ENCODE measurements at regions not wholly inside any gene's neighbourhood (a gene's known extent, or its start where the extent isn't known, plus 50 kb on each side); places are given as distances from the start of the nearest gene placed in this dataset.

GRCh38 chr21:31406510-31406909, 62.4 kb upstream of the TIAM1 start:
- no peak for DNase-seq

DNA sequence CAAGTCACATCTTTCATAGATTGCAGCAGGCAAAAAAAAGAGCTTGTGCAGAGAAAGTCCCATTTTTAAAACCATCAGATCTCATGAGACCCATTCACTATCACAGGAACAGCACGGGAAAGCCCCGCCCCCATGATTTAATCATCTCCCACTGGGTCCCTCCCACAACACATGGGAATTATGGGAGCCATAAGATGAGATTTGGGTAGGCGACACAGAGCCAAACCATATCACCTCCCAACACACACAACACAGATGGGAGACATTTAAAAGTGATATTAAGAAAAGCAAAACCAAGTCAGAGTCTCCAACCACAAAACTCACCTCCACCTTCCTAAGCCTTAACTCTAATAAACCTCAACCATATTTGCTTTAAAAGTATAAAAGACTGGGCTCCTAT, 61.5 kb upstream of the TIAM1 start:
- DNase-seq, result no peak

GRCh38 chr21:31403596-31404333, 59.7 kb upstream of the TIAM1 start:
- no peak for DNase-seq

- DNase-seq, result no peak
Observed at GRCh38 chr21:31399591-31399990, 55.5 kb upstream of the TIAM1 start.

DNA sequence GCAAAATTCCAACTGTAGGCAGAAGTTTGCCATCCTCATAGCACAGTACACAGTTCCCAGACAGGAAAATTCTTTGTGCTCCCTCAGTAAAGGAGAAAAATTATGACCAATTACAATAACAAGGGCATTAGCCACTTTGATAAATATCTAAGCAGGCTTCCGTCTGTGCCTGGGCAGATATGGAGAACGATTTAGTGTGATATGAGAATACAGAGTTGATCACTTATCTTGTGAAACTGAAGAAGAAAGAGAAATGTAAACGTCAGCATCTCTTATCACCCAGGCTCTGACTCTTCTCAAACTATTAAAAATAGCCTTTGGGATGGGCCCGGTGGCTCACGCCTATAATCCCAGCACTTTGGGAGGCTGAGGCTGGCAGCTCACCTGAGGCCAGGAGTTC, 54.5 kb upstream of the TIAM1 start:
- no peak for DNase-seq

DNA sequence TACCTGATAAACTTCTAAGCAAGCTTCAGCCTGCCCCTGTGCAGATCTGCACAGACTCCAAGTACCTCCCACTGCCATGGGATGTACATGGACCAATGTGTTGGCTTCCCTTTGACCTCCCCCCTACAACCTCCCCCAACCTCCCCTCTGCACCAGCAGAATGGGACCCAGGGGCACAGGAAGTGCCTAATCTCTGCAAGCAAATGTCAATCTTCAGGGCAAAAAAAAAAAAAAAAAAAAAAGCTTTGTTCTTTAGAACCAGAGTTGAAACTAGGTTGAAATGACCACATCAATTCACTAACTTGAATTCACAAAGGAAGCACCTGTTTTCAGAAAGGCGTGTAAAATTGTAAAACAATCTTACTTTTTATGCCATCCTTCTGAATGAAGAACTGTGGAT, 53.9 kb upstream of the TIAM1 start:
- no peak for DNase-seq

GRCh38 chr21:31397515-31397926, 53.5 kb upstream of the TIAM1 start:
- DNase-seq, result no peak

GRCh38 chr21:31397030-31397429, 53.0 kb upstream of the TIAM1 start:
- DNase-seq, result no peak

DNA sequence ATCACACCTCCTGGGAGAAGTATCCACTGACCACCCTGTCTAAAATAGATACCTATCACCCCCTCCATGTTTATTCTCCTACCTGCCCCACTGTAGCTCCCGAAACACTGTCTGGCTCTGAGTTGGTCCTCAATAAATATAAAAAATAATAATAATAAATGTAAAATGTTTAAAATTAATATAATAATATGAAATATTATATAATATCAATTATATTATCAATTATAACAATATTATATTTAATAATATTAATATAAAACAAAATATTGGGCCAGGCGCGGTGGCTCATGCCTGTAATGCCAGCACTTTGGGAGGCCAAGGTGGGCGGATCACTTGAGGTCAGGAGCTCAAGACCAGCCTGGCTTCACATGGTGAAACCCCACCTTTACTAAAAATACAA, 52.3 kb upstream of the TIAM1 start:
- no peak for DNase-seq

- DNase-seq, result no peak
Observed at GRCh38 chr21:31395791-31396190, 51.7 kb upstream of the TIAM1 start.

- DNase-seq, result no peak
Observed at GRCh38 chr21:31395268-31395667, 51.2 kb upstream of the TIAM1 start.

GRCh38 chr21:31394309-31394708, 50.2 kb upstream of the TIAM1 start:
- DNase-seq, result no peak

Data from effector CD8-positive, alpha-beta T cell (primary cell).